ENCODE measurements at regions not wholly inside any gene's neighbourhood (a gene's known extent, or its start where the extent isn't known, plus 50 kb on each side); places are given as distances from the start of the nearest gene placed in this dataset.
"Not testable (repeated sequence)": the region's sequence is repeated elsewhere in the genome, so short reads cannot be mapped to it uniquely, and the experiment has no call there.

DNA sequence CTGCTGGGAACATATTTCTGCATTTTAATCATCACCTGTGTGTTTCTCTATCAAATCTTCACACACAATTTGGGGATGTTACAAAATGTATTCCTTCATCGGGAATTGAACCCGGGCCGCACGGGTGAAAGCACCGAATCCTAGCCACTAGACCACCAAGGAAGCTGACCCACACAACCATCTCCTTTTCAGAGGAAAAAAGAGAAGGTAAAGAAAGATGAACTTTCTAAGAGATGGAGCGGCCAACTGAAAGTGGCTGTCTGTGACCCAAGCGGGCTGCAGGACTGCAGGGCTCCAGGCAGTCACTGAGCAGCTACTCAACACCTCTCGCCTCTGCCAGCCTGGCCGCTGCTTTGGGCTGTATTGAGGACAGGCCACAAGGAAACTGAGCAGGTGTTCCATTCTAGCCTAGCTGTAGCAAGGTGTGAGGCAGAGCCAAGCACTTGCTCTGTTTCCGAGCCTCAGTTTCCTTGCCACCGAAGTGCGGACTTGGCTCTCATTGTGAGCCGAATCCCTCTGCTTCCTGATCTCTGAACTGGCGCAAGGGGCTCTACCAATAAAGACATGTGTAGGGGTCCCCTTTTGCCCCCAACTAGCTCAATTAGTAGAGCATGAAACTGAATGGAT is 156.9 kb upstream of the NBPF11 start:
- Histone ChIP-seq H3K9ac (ENCODE audit: low read length) (no peak overlapping the region), H3K27me3 (ENCODE audit: low read length) (no peaks in the 10 kb centered on the region), H3K9me3 (ENCODE audit: low read length) (no peaks in the 10 kb centered on the region), H4K20me1 (ENCODE audit: insufficient read depth, low read depth, low read length) (no peaks in the 10 kb centered on the region), H3K36me3 (ENCODE audit: insufficient read depth, low read length) (no peaks in the 10 kb centered on the region), H3K79me2 (ENCODE audit: low read length) (no peaks in the 10 kb centered on the region), H3K9me2 (replicated peaks; ENCODE audit: insufficient read depth, low read length) (no peaks in the 10 kb centered on the region), H3K27ac (ENCODE audit: low read length) (no peak overlapping the region), H3K4me1 (ENCODE audit: low read length) (no peaks in the 10 kb centered on the region), H3K4me2 (ENCODE audit: low read depth, low read length, poor library complexity, severe bottlenecking) (no peak overlapping the region), H2AFZ (ENCODE audit: low read length) (no peak overlapping the region), H3K4me3 (ENCODE audit: low read length) (no peak overlapping the region)
- DNase-seq: no peak

DNA sequence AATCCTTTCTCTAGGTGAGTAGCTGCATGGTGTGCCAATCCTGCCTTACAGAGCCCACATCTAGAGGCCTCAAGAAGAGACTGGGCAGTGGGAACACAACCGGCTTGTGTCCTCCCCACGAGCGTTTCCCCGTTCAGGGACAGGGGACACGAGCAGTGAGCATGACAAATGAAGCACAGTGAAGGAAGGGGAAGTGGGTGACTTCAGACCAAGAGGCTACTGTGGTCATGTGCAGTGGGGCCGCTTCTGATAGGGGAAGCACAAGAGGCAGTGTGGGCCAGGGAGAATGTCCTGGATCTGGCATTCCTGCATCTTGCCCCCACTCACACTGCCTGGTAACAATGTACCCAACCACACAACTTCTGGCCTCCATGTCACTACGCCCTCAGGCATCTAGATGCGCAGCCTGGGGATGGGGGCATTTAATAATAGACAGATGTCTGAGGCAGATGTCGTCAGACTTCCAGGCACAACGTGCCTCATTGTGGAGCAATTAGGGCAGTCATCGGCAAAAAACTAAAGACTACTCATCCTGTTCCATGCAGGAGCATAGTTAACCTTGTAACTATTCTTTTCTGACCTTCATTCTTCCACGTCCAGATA is 155.6 kb upstream of the NBPF11 start:
- no peak for DNase-seq
- Histone ChIP-seq H3K4me1 (ENCODE audit: low read length) (peaks cover 3% of the 10 kb centered on the region; the same call in 1 of the 2 replicates), H3K27me3 (ENCODE audit: low read length) (no peaks in the 10 kb centered on the region), H4K20me1 (ENCODE audit: insufficient read depth, low read depth, low read length) (no peaks in the 10 kb centered on the region), H3K27ac (ENCODE audit: low read length) (no peak overlapping the region), H3K79me2 (ENCODE audit: low read length) (no peaks in the 10 kb centered on the region), H3K4me3 (ENCODE audit: low read length) (no peak overlapping the region), H3K9me2 (replicated peaks; ENCODE audit: insufficient read depth, low read length) (no peaks in the 10 kb centered on the region), H2AFZ (ENCODE audit: low read length) (no peak overlapping the region), H3K9me3 (ENCODE audit: low read length) (no peaks in the 10 kb centered on the region), H3K4me2 (ENCODE audit: low read depth, low read length, poor library complexity, severe bottlenecking) (no peak overlapping the region), H3K36me3 (ENCODE audit: insufficient read depth, low read length) (no peaks in the 10 kb centered on the region), H3K9ac (ENCODE audit: low read length) (no peak overlapping the region)

DNA sequence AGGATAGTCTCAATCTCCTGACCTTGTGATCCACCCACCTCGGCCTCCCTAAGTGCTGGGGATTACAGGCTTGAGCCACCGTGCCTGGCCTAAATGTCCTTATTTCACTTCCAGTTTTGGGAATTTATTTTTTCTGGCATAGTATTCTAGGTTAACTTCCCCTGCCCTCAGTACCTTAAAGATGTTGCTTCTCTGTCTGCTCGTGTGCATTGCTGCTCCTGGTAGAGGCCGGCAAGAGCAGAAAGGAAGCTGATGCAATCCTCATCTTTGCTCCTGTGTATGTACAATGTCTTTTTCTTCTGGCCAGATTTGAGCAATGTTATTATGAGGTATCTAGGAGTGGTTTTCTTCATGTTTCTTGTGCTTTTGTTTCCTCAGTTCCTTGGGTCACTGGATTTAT is 152.9 kb upstream of the NBPF11 start:
- not testable (repeated sequence) for H3K79me2 ChIP-seq (ENCODE audit: low read length); H3K36me3 ChIP-seq (ENCODE audit: insufficient read depth, low read length); H2AFZ ChIP-seq (ENCODE audit: low read length); DNase-seq; H3K27ac ChIP-seq (ENCODE audit: low read length); H3K4me1 ChIP-seq (ENCODE audit: low read length); H3K4me3 ChIP-seq (ENCODE audit: low read length); H3K27me3 ChIP-seq (ENCODE audit: low read length); H4K20me1 ChIP-seq (ENCODE audit: insufficient read depth, low read depth, low read length); H3K4me2 ChIP-seq (ENCODE audit: low read depth, low read length, poor library complexity, severe bottlenecking); H3K9ac ChIP-seq (ENCODE audit: low read length); H3K9me2 ChIP-seq (replicated peaks; ENCODE audit: insufficient read depth, low read length); H3K9me3 ChIP-seq (ENCODE audit: low read length)

DNA sequence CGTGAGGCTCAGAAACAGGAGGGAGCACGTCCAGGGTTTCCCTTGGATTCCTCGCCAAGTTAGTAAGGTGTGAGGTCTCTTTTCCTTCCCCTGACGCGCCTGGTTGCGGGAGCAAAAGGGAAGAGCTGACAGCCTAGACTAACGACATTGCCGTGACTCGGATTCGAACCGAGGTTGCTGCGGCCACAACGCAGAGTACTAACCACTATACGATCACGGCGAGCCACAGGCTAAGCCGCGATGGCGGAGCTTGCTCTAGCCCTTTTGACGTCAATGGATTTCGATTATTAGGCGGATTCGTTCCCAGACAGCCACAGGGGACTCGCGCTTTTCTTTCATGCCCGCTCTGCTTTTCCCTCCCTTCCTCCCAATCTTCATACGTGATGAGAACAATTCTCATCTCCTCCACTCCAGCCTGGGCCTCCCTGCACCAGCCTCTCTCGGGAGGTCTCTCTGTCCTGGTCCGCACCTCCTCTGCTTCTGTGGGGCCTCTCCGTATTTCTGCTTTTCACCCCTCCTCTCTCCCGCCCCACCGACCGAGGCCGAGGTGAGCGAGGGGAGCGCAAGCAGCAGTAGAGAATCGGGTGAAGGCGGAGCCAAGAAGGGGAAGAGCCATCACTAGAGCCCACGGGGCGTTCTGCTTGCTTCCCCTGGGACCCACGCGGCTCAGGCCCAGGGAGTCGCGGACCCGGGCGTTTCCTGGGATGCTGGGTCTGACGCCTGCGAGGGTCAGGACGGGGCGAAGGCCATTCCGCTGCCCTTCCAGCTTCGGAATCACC is 150.7 kb upstream of the NBPF11 start:
- not testable (repeated sequence) for H4K20me1 ChIP-seq (ENCODE audit: insufficient read depth, low read depth, low read length); H3K9me2 ChIP-seq (replicated peaks; ENCODE audit: insufficient read depth, low read length); DNase-seq; H3K79me2 ChIP-seq (ENCODE audit: low read length); H3K36me3 ChIP-seq (ENCODE audit: insufficient read depth, low read length); H3K27me3 ChIP-seq (ENCODE audit: low read length); H2AFZ ChIP-seq (ENCODE audit: low read length); H3K9me3 ChIP-seq (ENCODE audit: low read length); H3K4me1 ChIP-seq (ENCODE audit: low read length); H3K27ac ChIP-seq (ENCODE audit: low read length)
- Histone ChIP-seq H3K9ac (ENCODE audit: low read length) (0 out of 2 replicates have a peak overlapping the region, but pooled peaks have one; percentile 43), H3K4me2 (ENCODE audit: low read depth, low read length, poor library complexity, severe bottlenecking) (peak overlapping the region; percentile 61), H3K4me3 (ENCODE audit: low read length) (peak overlapping the region; percentile 44; the same call in 1 of the 2 replicates)

- H2AFZ ChIP-seq (ENCODE audit: low read length); H3K9me2 ChIP-seq (replicated peaks; ENCODE audit: insufficient read depth, low read length); H3K9me3 ChIP-seq (ENCODE audit: low read length); H3K27me3 ChIP-seq (ENCODE audit: low read length); H4K20me1 ChIP-seq (ENCODE audit: insufficient read depth, low read depth, low read length); H3K9ac ChIP-seq (ENCODE audit: low read length); H3K79me2 ChIP-seq (ENCODE audit: low read length); H3K4me3 ChIP-seq (ENCODE audit: low read length); H3K4me2 ChIP-seq (ENCODE audit: low read depth, low read length, poor library complexity, severe bottlenecking); H3K36me3 ChIP-seq (ENCODE audit: insufficient read depth, low read length); H3K4me1 ChIP-seq (ENCODE audit: low read length); H3K27ac ChIP-seq (ENCODE audit: low read length); DNase-seq: not testable (repeated sequence)
Measured at GRCh38 chr1:148297852-148298251, 145.8 kb upstream of the NBPF11 start.

DNA sequence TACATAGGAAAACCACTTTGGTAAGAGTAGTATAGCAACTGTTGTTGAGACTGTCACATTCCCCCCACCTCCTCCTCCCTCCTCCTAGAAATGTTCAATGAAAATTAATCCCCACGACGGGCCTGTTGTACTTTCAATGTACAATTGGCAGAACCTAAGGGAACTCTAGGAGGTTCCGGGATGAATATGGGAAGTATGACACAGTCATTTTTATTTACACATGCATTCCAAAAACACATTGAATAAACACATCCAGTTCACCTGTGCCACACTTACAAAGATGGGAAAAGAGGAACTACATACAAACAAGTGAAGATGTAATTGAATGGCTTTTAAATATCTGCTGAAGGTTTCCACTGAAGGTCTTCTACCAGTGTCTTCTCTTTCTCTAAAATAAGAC is 144.4 kb upstream of the NBPF11 start:
- Histone ChIP-seq H3K4me3 (ENCODE audit: low read length) (no peak overlapping the region), H3K79me2 (ENCODE audit: low read length) (no peaks in the 10 kb centered on the region)

GRCh38 chr1:148294116-148294807 is 142.2 kb upstream of the NBPF11 start:
- no peaks in the 10 kb centered on the region for H3K36me3 ChIP-seq (ENCODE audit: insufficient read depth, low read length)
- no peaks in the 10 kb centered on the region for H4K20me1 ChIP-seq (ENCODE audit: insufficient read depth, low read depth, low read length)
- H3K4me2 ChIP-seq (ENCODE audit: low read depth, low read length, poor library complexity, severe bottlenecking): no peak overlapping the region
- H3K4me1 ChIP-seq (ENCODE audit: low read length): no peaks in the 10 kb centered on the region
- H3K27me3 ChIP-seq (ENCODE audit: low read length): no peaks in the 10 kb centered on the region
- no peak overlapping the region for H3K27ac ChIP-seq (ENCODE audit: low read length)
- no peaks in the 10 kb centered on the region for H3K9me3 ChIP-seq (ENCODE audit: low read length)
- no peak for DNase-seq
- no peak overlapping the region for H3K9ac ChIP-seq (ENCODE audit: low read length)
- no peaks in the 10 kb centered on the region for H3K9me2 ChIP-seq (replicated peaks; ENCODE audit: insufficient read depth, low read length)
- H2AFZ ChIP-seq (ENCODE audit: low read length): no peak overlapping the region
- no peak overlapping the region for H3K4me3 ChIP-seq (ENCODE audit: low read length)
- no peaks in the 10 kb centered on the region for H3K79me2 ChIP-seq (ENCODE audit: low read length)

More for the DNA sequence above, 144.4 kb upstream of the NBPF11 start:
- DNase-seq: no peak
- Histone ChIP-seq H3K9me2 (replicated peaks; ENCODE audit: insufficient read depth, low read length) (no peaks in the 10 kb centered on the region), H2AFZ (ENCODE audit: low read length) (no peak overlapping the region), H3K27me3 (ENCODE audit: low read length) (no peaks in the 10 kb centered on the region), H3K36me3 (ENCODE audit: insufficient read depth, low read length) (no peaks in the 10 kb centered on the region), H3K4me1 (ENCODE audit: low read length) (no peaks in the 10 kb centered on the region), H3K9me3 (ENCODE audit: low read length) (no peaks in the 10 kb centered on the region), H3K9ac (ENCODE audit: low read length) (no peak overlapping the region), H3K27ac (ENCODE audit: low read length) (no peak overlapping the region), H3K4me2 (ENCODE audit: low read depth, low read length, poor library complexity, severe bottlenecking) (no peak overlapping the region), H4K20me1 (ENCODE audit: insufficient read depth, low read depth, low read length) (no peaks in the 10 kb centered on the region)

DNA sequence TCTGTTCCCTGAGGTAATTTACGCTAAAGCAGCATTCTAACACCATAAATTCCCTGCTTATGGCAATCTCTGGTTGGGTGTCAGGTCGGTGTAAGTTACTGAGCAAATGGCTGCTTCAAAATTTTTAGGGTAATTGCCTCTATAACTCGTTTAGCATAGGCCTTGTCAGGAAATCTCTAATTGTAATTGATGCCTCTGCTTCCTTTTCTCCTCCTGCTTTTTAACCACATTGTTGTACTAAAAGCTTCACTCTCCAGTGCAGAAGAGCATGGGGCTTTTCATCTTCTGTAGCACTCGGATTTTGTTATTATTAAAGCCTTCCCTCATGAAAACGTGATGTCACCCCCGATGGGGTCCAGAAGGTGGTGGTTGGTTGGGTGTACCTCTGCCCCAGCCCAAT is 141.6 kb upstream of the NBPF11 start:
- Histone ChIP-seq H3K9me2 (replicated peaks; ENCODE audit: insufficient read depth, low read length) (no peaks in the 10 kb centered on the region), H3K79me2 (ENCODE audit: low read length) (no peaks in the 10 kb centered on the region), H2AFZ (ENCODE audit: low read length) (no peak overlapping the region), H4K20me1 (ENCODE audit: insufficient read depth, low read depth, low read length) (no peaks in the 10 kb centered on the region), H3K4me2 (ENCODE audit: low read depth, low read length, poor library complexity, severe bottlenecking) (no peak overlapping the region), H3K27ac (ENCODE audit: low read length) (no peak overlapping the region), H3K9me3 (ENCODE audit: low read length) (no peaks in the 10 kb centered on the region), H3K27me3 (ENCODE audit: low read length) (no peaks in the 10 kb centered on the region), H3K9ac (ENCODE audit: low read length) (no peak overlapping the region), H3K4me1 (ENCODE audit: low read length) (no peaks in the 10 kb centered on the region), H3K4me3 (ENCODE audit: low read length) (no peak overlapping the region), H3K36me3 (ENCODE audit: insufficient read depth, low read length) (no peaks in the 10 kb centered on the region)
- no peak for DNase-seq

Measured in Karpas-422 (cell line).